Stomach (tissue), 4 donors: ENCODE measurements at regions not wholly inside any gene's neighbourhood (a gene's known extent, or its start where the extent isn't known, plus 50 kb on each side); places are given as distances from the start of the nearest gene placed in this dataset.

Source experiments
- POLR2A ChIP-seq, 4 donors: fragments of 450-650 bp; IDR thresholded peaks; one replicate each; pipeline ENCODE4 v1.6.1; 2016; ENCODE audit warnings: antibody characterized with exemption in 4 of 4, control low read depth in 2 of 4, mild to moderate bottlenecking in 1 of 4, moderate library complexity in 1 of 4
- TF ChIP-seq, protein P1 (sequence below), 7 experiments: fragments of 450-650 bp in 4 of 7; fragments of 200-600 bp in 3 of 7; sonication (generic) in 3 of 7; IDR thresholded peaks; one replicate each; pipeline ENCODE4 v1.5.1; 2016 to 2019; ENCODE audit warnings: antibody characterized with exemption in 7 of 7, control low read depth in 2 of 7, mild to moderate bottlenecking in 1 of 7

DNA sequence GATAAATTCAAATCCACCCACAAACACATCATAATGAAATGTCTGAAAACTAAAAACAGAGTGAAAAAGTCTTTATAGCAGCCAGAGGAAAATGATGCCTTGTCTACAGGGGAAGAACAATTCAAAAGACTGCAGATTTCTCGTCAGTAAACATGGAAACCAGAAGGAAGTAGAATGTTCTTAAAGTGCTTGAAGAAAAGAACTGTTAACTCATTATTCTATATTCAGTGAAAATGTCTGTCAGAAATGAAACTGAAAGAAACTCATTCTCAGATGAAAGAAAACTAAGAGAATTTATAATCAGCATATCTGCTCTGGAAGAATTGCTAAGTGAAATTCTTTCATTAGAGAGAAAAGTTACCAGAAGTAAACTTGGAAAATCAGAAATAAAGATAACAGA is 416.1 kb downstream of the TBC1D32 start:
- TF ChIP-seq, protein P1, sequence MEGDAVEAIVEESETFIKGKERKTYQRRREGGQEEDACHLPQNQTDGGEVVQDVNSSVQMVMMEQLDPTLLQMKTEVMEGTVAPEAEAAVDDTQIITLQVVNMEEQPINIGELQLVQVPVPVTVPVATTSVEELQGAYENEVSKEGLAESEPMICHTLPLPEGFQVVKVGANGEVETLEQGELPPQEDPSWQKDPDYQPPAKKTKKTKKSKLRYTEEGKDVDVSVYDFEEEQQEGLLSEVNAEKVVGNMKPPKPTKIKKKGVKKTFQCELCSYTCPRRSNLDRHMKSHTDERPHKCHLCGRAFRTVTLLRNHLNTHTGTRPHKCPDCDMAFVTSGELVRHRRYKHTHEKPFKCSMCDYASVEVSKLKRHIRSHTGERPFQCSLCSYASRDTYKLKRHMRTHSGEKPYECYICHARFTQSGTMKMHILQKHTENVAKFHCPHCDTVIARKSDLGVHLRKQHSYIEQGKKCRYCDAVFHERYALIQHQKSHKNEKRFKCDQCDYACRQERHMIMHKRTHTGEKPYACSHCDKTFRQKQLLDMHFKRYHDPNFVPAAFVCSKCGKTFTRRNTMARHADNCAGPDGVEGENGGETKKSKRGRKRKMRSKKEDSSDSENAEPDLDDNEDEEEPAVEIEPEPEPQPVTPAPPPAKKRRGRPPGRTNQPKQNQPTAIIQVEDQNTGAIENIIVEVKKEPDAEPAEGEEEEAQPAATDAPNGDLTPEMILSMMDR (IDR thresholded peaks at IDR 0.05): no peak
- TF ChIP-seq POLR2A (IDR thresholded peaks at IDR 0.05): no peak
